WTC11 (cell line): ENCODE measurements at regions not wholly inside any gene's neighbourhood (a gene's known extent, or its start where the extent isn't known, plus 50 kb on each side); places are given as distances from the start of the nearest gene placed in this dataset.

Experiments used
- ATF2 ChIP-seq: sonication (generic); formaldehyde crosslinking; IDR thresholded peaks from 2 replicates; pipeline ENCODE4 v1.8.1; 2022; ENCODE audit warnings: low read depth, missing genetic modification reagents, borderline replicate concordance
- ATF3 ChIP-seq: sonication (generic); formaldehyde crosslinking; conservative IDR thresholded peaks from 2 replicates; pipeline ENCODE4 v1.8.1; 2022; ENCODE audit warnings: mild to moderate bottlenecking, missing genetic modification reagents
- CREB1 ChIP-seq: sonication (generic); formaldehyde crosslinking; IDR thresholded peaks from 2 replicates; pipeline ENCODE4 v1.8.0; 2023; ENCODE audit warnings: mild to moderate bottlenecking, missing genetic modification reagents
- CTCF ChIP-seq: fragments of 200-600 bp; IDR thresholded peaks from 2 replicates; pipeline ENCODE4 v1.8.0; 2022; ENCODE audit warnings: antibody characterized with exemption
- ESRRA ChIP-seq: sonication (generic); formaldehyde crosslinking; IDR thresholded peaks from 2 replicates; pipeline ENCODE4 v1.8.1; 2022; ENCODE audit warnings: mild to moderate bottlenecking, missing genetic modification reagents, borderline replicate concordance
- ETV6 ChIP-seq: sonication (generic); formaldehyde crosslinking; IDR thresholded peaks from 2 replicates; pipeline ENCODE4 v1.8.1; 2022; ENCODE audit warnings: mild to moderate bottlenecking, missing genetic modification reagents
- MAX ChIP-seq: sonication (generic); formaldehyde crosslinking; IDR thresholded peaks from 2 replicates; pipeline ENCODE4 v1.8.0; 2022; ENCODE audit warnings: mild to moderate bottlenecking, missing genetic modification reagents
- SMAD4 ChIP-seq: sonication (generic); formaldehyde crosslinking; IDR thresholded peaks from 2 replicates; pipeline ENCODE4 v1.8.0; 2022; ENCODE audit warnings: mild to moderate bottlenecking, missing genetic modification reagents
- SP1 ChIP-seq: sonication (generic); formaldehyde crosslinking; conservative IDR thresholded peaks from 2 replicates; pipeline ENCODE4 v1.8.1; 2022; ENCODE audit warnings: missing genetic modification reagents
- TP53 ChIP-seq: sonication (generic); formaldehyde crosslinking; IDR thresholded peaks from 2 replicates; pipeline ENCODE4 v1.8.1; 2023; ENCODE audit warnings: mild to moderate bottlenecking, missing genetic modification reagents
- USF2 ChIP-seq: sonication (generic); formaldehyde crosslinking; IDR thresholded peaks from 2 replicates; pipeline ENCODE4 v1.8.1; 2023; ENCODE audit warnings: mild to moderate bottlenecking, missing genetic modification reagents, moderate library complexity
- ZNF121 ChIP-seq: sonication (generic); formaldehyde crosslinking; IDR thresholded peaks from 2 replicates; pipeline ENCODE4 v1.8.0; 2023; ENCODE audit warnings: missing genetic modification reagents
- ZNF281 ChIP-seq: sonication (generic); formaldehyde crosslinking; IDR thresholded peaks from 2 replicates; pipeline ENCODE4 v1.8.0; 2023; ENCODE audit warnings: mild to moderate bottlenecking, missing genetic modification reagents

- TF ChIP-seq SMAD4 (CRISPR knock-in tag) = no peak
- TF ChIP-seq MAX (CRISPR knock-in tag) = no peak
- no peak for TF ChIP-seq SP1 (CRISPR knock-in tag)
- no peak for TF ChIP-seq TP53
- no peak for TF ChIP-seq USF2 (CRISPR knock-in tag)
- no peak for TF ChIP-seq CTCF
- TF ChIP-seq CREB1 (CRISPR knock-in tag) = no peak
- TF ChIP-seq ETV6 (CRISPR knock-in tag) = no peak
- TF ChIP-seq ZNF121 (CRISPR knock-in tag) = no peak
- TF ChIP-seq ATF3 (CRISPR knock-in tag) = no peak
- TF ChIP-seq ATF2 (CRISPR knock-in tag) = no peak
- TF ChIP-seq ZNF281 (CRISPR knock-in tag) = no peak
- TF ChIP-seq ESRRA (CRISPR knock-in tag) = no peak
These were observed 174.0 kb downstream of the HMHB1 start for GRCh38 chr5:143985832-143986515.
